ENCODE measurements at regions not wholly inside any gene's neighbourhood (a gene's known extent, or its start where the extent isn't known, plus 50 kb on each side); places are given as distances from the start of the nearest gene placed in this dataset.

GRCh38 chrX:75673468-75673867, 111.6 kb downstream of the MAGEE2 start:
- H3K27ac Mint-ChIP-seq (ENCODE audit: low read depth, unreplicated experiment) = no peak overlapping the region
- no peaks in the 10 kb centered on the region for H3K4me1 Mint-ChIP-seq (ENCODE audit: insufficient read depth, unreplicated experiment)
- H3K36me3 Mint-ChIP-seq (ENCODE audit: insufficient read depth, unreplicated experiment) = no peaks in the 10 kb centered on the region
- no peak overlapping the region for H3K4me3 Mint-ChIP-seq (ENCODE audit: unreplicated experiment)
- intact Hi-C loops (cut with micrococcal nuclease) = no loop called here
- TF ChIP-seq, protein P1, sequence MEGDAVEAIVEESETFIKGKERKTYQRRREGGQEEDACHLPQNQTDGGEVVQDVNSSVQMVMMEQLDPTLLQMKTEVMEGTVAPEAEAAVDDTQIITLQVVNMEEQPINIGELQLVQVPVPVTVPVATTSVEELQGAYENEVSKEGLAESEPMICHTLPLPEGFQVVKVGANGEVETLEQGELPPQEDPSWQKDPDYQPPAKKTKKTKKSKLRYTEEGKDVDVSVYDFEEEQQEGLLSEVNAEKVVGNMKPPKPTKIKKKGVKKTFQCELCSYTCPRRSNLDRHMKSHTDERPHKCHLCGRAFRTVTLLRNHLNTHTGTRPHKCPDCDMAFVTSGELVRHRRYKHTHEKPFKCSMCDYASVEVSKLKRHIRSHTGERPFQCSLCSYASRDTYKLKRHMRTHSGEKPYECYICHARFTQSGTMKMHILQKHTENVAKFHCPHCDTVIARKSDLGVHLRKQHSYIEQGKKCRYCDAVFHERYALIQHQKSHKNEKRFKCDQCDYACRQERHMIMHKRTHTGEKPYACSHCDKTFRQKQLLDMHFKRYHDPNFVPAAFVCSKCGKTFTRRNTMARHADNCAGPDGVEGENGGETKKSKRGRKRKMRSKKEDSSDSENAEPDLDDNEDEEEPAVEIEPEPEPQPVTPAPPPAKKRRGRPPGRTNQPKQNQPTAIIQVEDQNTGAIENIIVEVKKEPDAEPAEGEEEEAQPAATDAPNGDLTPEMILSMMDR (IDR thresholded peaks at IDR 0.05; ENCODE audit: unreplicated experiment) = no peak
- DNase-seq (ENCODE audit: unreplicated experiment) = no peak
- peaks cover 32% of the 10 kb centered on the region for H3K9me3 Mint-ChIP-seq (ENCODE audit: unreplicated experiment)
- ChIA-PET CTCF (no interaction called here), POLR2A (no interaction called here)
- no TSS peak for BruUV-seq (replicated peaks)
- H3K27me3 Mint-ChIP-seq (ENCODE audit: insufficient read depth, unreplicated experiment) = no peaks in the 10 kb centered on the region

GRCh38 chrX:75655627-75656026, 129.4 kb downstream of the MAGEE2 start:
- peaks cover 27% of the 10 kb centered on the region for H3K9me3 Mint-ChIP-seq (ENCODE audit: unreplicated experiment)
- POLR2A ChIA-PET = no interaction called here

GRCh38 chrX:75649829-75650228, 127.0 kb upstream of the ZDHHC15 start:
- Mint-ChIP-seq H3K36me3 (ENCODE audit: insufficient read depth, unreplicated experiment) (no peaks in the 10 kb centered on the region), H3K27me3 (ENCODE audit: insufficient read depth, unreplicated experiment) (no peaks in the 10 kb centered on the region), H3K27ac (ENCODE audit: low read depth, unreplicated experiment) (no peak overlapping the region), H3K9me3 (ENCODE audit: unreplicated experiment) (peaks cover 33% of the 10 kb centered on the region), H3K4me1 (ENCODE audit: insufficient read depth, unreplicated experiment) (no peaks in the 10 kb centered on the region), H3K4me3 (ENCODE audit: unreplicated experiment) (no peak overlapping the region)
- ChIA-PET POLR2A (interaction anchor here (0.8 kb wide), 1 partner anchor 11 kb away, joined by 3 read pairs; no protein-coding TSS in a partner anchor), CTCF (no interaction called here)
- intact Hi-C loops (cut with micrococcal nuclease) = no loop called here
- DNase-seq (ENCODE audit: unreplicated experiment) = no peak
- no TSS peak for BruUV-seq (replicated peaks)
- TF ChIP-seq, protein P1 (IDR thresholded peaks at IDR 0.05; ENCODE audit: unreplicated experiment) = no peak

More at GRCh38 chrX:75655627-75656026, 129.4 kb downstream of the MAGEE2 start:
- H3K4me1 Mint-ChIP-seq (ENCODE audit: insufficient read depth, unreplicated experiment) = no peaks in the 10 kb centered on the region
- H3K27me3 Mint-ChIP-seq (ENCODE audit: insufficient read depth, unreplicated experiment) = no peaks in the 10 kb centered on the region
- no peak overlapping the region for H3K4me3 Mint-ChIP-seq (ENCODE audit: unreplicated experiment)
- H3K36me3 Mint-ChIP-seq (ENCODE audit: insufficient read depth, unreplicated experiment) = no peaks in the 10 kb centered on the region
- H3K27ac Mint-ChIP-seq (ENCODE audit: low read depth, unreplicated experiment) = no peak overlapping the region
- no TSS peak for BruUV-seq (replicated peaks)
- intact Hi-C loops (cut with micrococcal nuclease) = no loop called here
- DNase-seq (ENCODE audit: unreplicated experiment) = no peak
- TF ChIP-seq, protein P1 (IDR thresholded peaks at IDR 0.05; ENCODE audit: unreplicated experiment) = no peak
- CTCF ChIA-PET = no interaction called here

- intact Hi-C loops (cut with micrococcal nuclease) = no loop called here
- H3K4me1 Mint-ChIP-seq (ENCODE audit: insufficient read depth, unreplicated experiment) = no peaks in the 10 kb centered on the region
- H3K27me3 Mint-ChIP-seq (ENCODE audit: insufficient read depth, unreplicated experiment) = no peaks in the 10 kb centered on the region
- CTCF ChIA-PET = no interaction called here
- POLR2A ChIA-PET = interaction anchor here (0.7 kb wide), 1 partner anchor 525 kb away, joined by 3 read pairs; no protein-coding TSS in a partner anchor
- H3K36me3 Mint-ChIP-seq (ENCODE audit: insufficient read depth, unreplicated experiment) = no peaks in the 10 kb centered on the region
- no peak for DNase-seq (ENCODE audit: unreplicated experiment)
- no peak overlapping the region for H3K27ac Mint-ChIP-seq (ENCODE audit: low read depth, unreplicated experiment)
- TF ChIP-seq, protein P1 (IDR thresholded peaks at IDR 0.05; ENCODE audit: unreplicated experiment) = no peak
- no peak overlapping the region for H3K4me3 Mint-ChIP-seq (ENCODE audit: unreplicated experiment)
- BruUV-seq (replicated peaks) = no TSS peak
- peaks cover 39% of the 10 kb centered on the region for H3K9me3 Mint-ChIP-seq (ENCODE audit: unreplicated experiment)
Observed at GRCh38 chrX:75648803-75649588, 126.2 kb upstream of the ZDHHC15 start.

Measured in MCF 10A (cell line).